Suprapubic skin (tissue), 4 donors: ENCODE measurements at regions not wholly inside any gene's neighbourhood (a gene's known extent, or its start where the extent isn't known, plus 50 kb on each side); places are given as distances from the start of the nearest gene placed in this dataset.

Source experiments
- DNase-seq, 2 donors: peaks; one replicate each; pipeline ENCODE4 v3.0.0-alpha.2; 2019; ENCODE audit warnings: low spot score in 2 of 2
- H3K27ac ChIP-seq: fragments of 200-600 bp; sonication (generic); one replicate; pipeline ENCODE4 v1.5.1; 2019
- H3K27me3 ChIP-seq: fragments of 200-600 bp; sonication (generic); one replicate; pipeline ENCODE4 v1.5.1; 2019
- H3K36me3 ChIP-seq: fragments of 200-600 bp; sonication (generic); one replicate; pipeline ENCODE4 v1.5.1; 2019
- H3K4me1 ChIP-seq: fragments of 200-600 bp; sonication (generic); one replicate; pipeline ENCODE4 v1.5.1; 2019
- H3K4me3 ChIP-seq: fragments of 200-600 bp; sonication (generic); one replicate; pipeline ENCODE4 v1.5.1; 2019; ENCODE audit warnings: mild to moderate bottlenecking
- H3K9me3 ChIP-seq: fragments of 200-600 bp; sonication (generic); one replicate; pipeline ENCODE4 v1.5.1; 2019
- EP300 ChIP-seq: sonication (generic); formaldehyde crosslinking; IDR thresholded peaks from one replicate; pipeline ENCODE4 v1.6.1; 2017; ENCODE audit warnings: antibody characterized with exemption
- POLR2A ChIP-seq, 2 donors: fragments of 450-650 bp; IDR thresholded peaks; one replicate each; pipeline ENCODE4 v1.6.1; 2017; ENCODE audit warnings: antibody characterized with exemption in 2 of 2, mild to moderate bottlenecking in 2 of 2, moderate library complexity in 2 of 2
- POLR2AphosphoS5 ChIP-seq, 3 donors: sonication (generic); formaldehyde crosslinking; IDR thresholded peaks; one replicate each; pipeline ENCODE4 v1.6.1; 2017; ENCODE audit warnings: antibody characterized with exemption in 3 of 3
- WGBS: methylation state at CpG from one replicate; pipeline ENCODE4 v1.1.5; 2018; 5-methylcytosine and 5-hydroxymethylcytosine counted together
- TF ChIP-seq, protein P1 (sequence below), 2 donors: fragments of 200-600 bp in 1 of 2; fragments of 450-650 bp in 1 of 2; sonication (generic) in 1 of 2; IDR thresholded peaks; one replicate each; pipeline ENCODE4 v1.5.1; 2016 to 2019; ENCODE audit warnings: antibody characterized with exemption in 2 of 2, mild to moderate bottlenecking in 1 of 2, moderate library complexity in 1 of 2

DNA sequence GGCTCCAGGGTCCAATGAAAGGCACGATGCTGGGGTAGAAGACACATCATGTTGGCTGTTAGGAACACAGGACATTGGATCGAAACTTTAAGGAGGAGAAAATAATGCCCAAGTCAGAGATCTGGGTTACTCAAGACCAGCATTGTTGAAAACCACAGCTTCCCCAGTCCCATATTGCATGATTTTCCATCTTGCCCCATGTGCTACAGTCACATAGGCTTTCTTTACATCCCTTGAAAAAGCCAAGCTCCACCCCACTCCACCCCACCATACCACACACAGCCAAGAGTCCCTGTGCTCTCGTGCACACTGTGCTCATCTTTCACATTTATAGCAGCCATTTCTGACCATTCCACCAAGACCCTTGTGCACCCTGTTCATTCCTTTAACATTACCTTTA is 636.2 kb downstream of the DIAPH3 start:
- TF ChIP-seq, protein P1, sequence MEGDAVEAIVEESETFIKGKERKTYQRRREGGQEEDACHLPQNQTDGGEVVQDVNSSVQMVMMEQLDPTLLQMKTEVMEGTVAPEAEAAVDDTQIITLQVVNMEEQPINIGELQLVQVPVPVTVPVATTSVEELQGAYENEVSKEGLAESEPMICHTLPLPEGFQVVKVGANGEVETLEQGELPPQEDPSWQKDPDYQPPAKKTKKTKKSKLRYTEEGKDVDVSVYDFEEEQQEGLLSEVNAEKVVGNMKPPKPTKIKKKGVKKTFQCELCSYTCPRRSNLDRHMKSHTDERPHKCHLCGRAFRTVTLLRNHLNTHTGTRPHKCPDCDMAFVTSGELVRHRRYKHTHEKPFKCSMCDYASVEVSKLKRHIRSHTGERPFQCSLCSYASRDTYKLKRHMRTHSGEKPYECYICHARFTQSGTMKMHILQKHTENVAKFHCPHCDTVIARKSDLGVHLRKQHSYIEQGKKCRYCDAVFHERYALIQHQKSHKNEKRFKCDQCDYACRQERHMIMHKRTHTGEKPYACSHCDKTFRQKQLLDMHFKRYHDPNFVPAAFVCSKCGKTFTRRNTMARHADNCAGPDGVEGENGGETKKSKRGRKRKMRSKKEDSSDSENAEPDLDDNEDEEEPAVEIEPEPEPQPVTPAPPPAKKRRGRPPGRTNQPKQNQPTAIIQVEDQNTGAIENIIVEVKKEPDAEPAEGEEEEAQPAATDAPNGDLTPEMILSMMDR (IDR thresholded peaks at IDR 0.05) = no peak
- TF ChIP-seq POLR2A (IDR thresholded peaks at IDR 0.05) (no peak), POLR2AphosphoS5 (IDR thresholded peaks at IDR 0.05) (no peak), EP300 (no peak)
- Histone ChIP-seq H3K27me3 (no peaks in the 10 kb centered on the region), H3K9me3 (no peaks in the 10 kb centered on the region), H3K4me3 (no peak overlapping the region), H3K4me1 (no peaks in the 10 kb centered on the region), H3K27ac (no peak overlapping the region), H3K36me3 (no peaks in the 10 kb centered on the region)
- no peak for DNase-seq
- WGBS = 89% methylated on average over 3 of the region's 3 CpGs

DNA sequence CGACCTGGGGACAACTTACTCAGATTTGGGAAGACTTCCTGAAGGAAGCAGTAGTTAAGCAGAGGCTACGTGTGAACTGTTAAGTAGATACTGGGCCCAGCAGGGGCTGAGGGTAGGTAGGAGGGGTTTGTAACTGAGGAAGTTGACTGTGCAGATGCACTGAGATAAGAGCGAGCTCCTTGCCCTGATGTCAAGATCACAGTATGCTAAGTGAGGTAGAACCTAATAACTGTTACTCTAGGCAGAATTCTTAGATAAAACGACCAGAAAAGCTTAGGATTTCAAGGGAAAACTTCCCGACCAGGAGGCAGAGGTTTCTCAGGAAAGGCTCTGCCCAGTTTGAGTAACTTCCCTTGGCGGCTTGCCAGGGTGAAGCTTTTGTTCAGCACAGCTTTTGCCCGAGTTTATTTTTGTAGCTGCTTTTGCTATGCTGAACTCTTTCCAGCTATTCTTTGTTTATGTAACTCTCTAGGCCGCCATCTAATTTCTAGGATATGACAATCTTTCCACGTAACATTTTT is 632.1 kb downstream of the DIAPH3 start:
- Histone ChIP-seq H3K36me3 (no peaks in the 10 kb centered on the region), H3K9me3 (no peaks in the 10 kb centered on the region), H3K27ac (no peak overlapping the region), H3K4me1 (no peaks in the 10 kb centered on the region), H3K4me3 (no peak overlapping the region), H3K27me3 (no peaks in the 10 kb centered on the region)
- TF ChIP-seq POLR2AphosphoS5 (IDR thresholded peaks at IDR 0.05) (no peak), POLR2A (IDR thresholded peaks at IDR 0.05) (no peak), EP300 (no peak)
- TF ChIP-seq, protein P1 (IDR thresholded peaks at IDR 0.05) = no peak
- WGBS = 21% methylated on average over 9 of the region's 9 CpGs
- peak in 1 of 2 donors; percentile 80 for DNase-seq

DNA sequence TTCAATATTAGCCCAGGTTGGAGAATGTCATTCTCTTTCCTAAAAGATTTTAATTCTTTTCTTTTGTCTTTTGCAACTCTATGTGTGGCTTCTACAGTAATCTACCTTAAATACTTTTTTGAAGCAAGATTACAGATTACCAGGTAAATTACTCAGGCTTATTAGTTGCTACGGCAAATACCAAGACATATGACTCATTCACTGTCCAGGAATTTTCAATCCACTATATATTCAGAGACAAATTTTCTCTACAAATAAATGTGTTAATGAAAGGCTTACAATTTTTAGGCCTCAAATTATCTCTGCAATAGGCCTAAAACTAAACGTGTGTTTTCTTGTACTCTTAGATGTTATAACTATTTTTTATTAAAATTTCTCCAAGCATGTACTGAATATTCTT is 631.3 kb downstream of the DIAPH3 start:
- Histone ChIP-seq H3K27ac (no peak overlapping the region), H3K4me1 (no peaks in the 10 kb centered on the region), H3K9me3 (no peaks in the 10 kb centered on the region), H3K4me3 (no peak overlapping the region), H3K27me3 (no peaks in the 10 kb centered on the region), H3K36me3 (no peaks in the 10 kb centered on the region)
- TF ChIP-seq, protein P1 (IDR thresholded peaks at IDR 0.05) = no peak
- TF ChIP-seq POLR2A (IDR thresholded peaks at IDR 0.05) (no peak), EP300 (no peak), POLR2AphosphoS5 (IDR thresholded peaks at IDR 0.05) (no peak)
- no peak for DNase-seq
- WGBS = 78% methylated on average over 2 of the region's 2 CpGs

DNA sequence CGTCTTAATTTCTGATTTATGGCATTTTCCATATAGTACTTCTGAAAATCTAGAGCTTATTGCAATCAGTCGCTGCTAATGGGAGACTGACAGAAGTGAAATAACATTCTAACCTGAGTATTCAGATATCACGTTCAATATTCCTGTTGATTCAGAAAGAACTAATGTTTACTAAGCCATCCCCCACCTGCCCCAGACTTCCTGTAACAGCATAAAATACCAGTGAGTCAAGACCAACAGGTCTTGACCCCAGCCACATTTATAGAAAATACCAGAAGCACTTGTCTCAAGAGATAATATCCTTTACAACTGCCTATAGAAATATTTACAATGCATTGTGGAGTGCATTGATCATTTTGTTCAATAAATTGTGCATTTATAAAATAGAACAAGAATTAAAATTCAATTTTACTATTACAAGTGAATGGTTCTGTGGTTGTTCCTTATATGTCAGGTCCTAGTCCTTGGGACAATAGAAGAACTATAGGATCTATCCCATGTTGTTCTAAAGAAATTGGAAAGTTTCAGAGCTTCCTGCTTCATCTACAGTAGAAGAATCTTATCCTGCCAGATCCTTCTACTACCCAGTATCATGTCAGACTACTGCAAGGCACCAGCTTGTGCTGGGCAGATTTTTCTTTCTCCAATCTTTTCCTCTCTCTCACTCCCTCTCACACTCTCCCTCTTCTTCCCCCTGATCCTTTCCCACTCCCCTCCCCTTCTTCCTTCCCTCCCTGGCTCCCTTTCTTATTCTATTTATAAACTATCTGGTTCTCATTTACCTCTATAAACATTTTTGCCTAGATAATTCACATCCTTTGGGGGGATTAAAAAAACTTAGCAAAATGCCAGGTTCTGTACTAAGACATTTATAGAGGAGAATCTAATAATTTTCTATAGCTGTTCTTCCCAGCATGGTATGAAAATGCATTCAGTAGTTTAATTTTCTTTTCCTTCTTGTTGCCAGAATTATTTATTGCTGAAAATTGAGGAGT is 629.9 kb downstream of the DIAPH3 start:
- Histone ChIP-seq H3K4me1 (no peaks in the 10 kb centered on the region), H3K4me3 (no peak overlapping the region), H3K27me3 (no peaks in the 10 kb centered on the region), H3K36me3 (no peaks in the 10 kb centered on the region), H3K9me3 (no peaks in the 10 kb centered on the region), H3K27ac (no peak overlapping the region)
- no peak for DNase-seq
- TF ChIP-seq POLR2AphosphoS5 (IDR thresholded peaks at IDR 0.05) = no peak
- TF ChIP-seq EP300 = no peak
- TF ChIP-seq, protein P1 (IDR thresholded peaks at IDR 0.05) = no peak
- TF ChIP-seq POLR2A (IDR thresholded peaks at IDR 0.05) = no peak
- 73% methylated on average over 3 of the region's 3 CpGs for WGBS

DNA sequence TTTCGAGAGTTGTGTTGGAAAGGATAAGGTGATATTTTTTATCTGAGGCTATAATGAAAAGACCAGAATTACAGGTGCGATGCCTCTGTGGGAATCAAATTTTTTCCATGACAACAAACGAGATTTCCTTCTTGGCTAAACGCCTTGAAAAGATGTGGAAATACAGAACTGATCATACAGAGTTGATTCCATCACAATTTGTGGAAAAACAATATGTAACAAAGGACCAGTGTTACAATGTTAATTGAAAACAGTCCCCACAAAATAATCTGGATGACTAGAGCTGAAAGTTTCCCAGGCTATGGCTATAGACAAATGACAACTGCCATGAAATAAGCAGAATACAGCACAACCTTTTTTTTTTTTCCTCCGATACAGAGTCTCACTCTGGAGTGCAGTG is 628.9 kb downstream of the DIAPH3 start:
- no peaks in the 10 kb centered on the region for H3K27me3 ChIP-seq
- H3K9me3 ChIP-seq = no peaks in the 10 kb centered on the region
- no peaks in the 10 kb centered on the region for H3K4me1 ChIP-seq
- DNase-seq = no peak
- no peaks in the 10 kb centered on the region for H3K36me3 ChIP-seq
- H3K4me3 ChIP-seq = no peak overlapping the region
- TF ChIP-seq, protein P1 (IDR thresholded peaks at IDR 0.05) = no peak
- TF ChIP-seq POLR2A (IDR thresholded peaks at IDR 0.05) (no peak), POLR2AphosphoS5 (IDR thresholded peaks at IDR 0.05) (no peak), EP300 (no peak)
- 43% methylated on average over 5 of the region's 5 CpGs for WGBS
- H3K27ac ChIP-seq = no peak overlapping the region
